Activated naive CD8-positive, alpha-beta T cell treated with anti-CD3 and anti-CD28 coated beads, Interleukin-2, amount 50 U/mL, for 24 hours (primary cell): ENCODE measurements at regions not wholly inside any gene's neighbourhood (a gene's known extent, or its start where the extent isn't known, plus 50 kb on each side); places are given as distances from the start of the nearest gene placed in this dataset.

Source experiments
- ATAC-seq: fragments of 150-1000 bp; cut with Tn5 transposase; one replicate; pipeline ENCODE4 v1.10.0; 2021
- DNase-seq: peaks from one replicate; pipeline ENCODE4 v3.0.0; 2021
- H3K27ac Mint-ChIP-seq: one replicate; pipeline ENCODE4 v1.8.0; 2021; ENCODE audit warnings: mild to moderate bottlenecking, mixed read lengths
- H3K27me3 Mint-ChIP-seq: one replicate; pipeline ENCODE4 v1.8.0; 2021; ENCODE audit warnings: mixed read lengths
- H3K36me3 Mint-ChIP-seq: one replicate; pipeline ENCODE4 v1.8.0; 2021; ENCODE audit warnings: low read depth, mixed read lengths
- H3K4me1 Mint-ChIP-seq: one replicate; pipeline ENCODE4 v1.8.0; 2021; ENCODE audit warnings: mixed read lengths
- H3K4me3 Mint-ChIP-seq: one replicate; pipeline ENCODE4 v1.8.0; 2021; ENCODE audit warnings: mild to moderate bottlenecking, moderate library complexity, mixed read lengths
- H3K9me3 Mint-ChIP-seq: one replicate; pipeline ENCODE4 v1.8.0; 2021; ENCODE audit warnings: mixed read lengths

GRCh38 chr10:2439000-2439399 is 628.3 kb upstream of the PFKP start:
- Mint-ChIP-seq H3K27ac (no peak overlapping the region), H3K27me3 (peaks cover 2% of the 10 kb centered on the region), H3K4me3 (no peak overlapping the region), H3K36me3 (no peaks in the 10 kb centered on the region), H3K4me1 (no peaks in the 10 kb centered on the region), H3K9me3 (no peaks in the 10 kb centered on the region)
- no peak for DNase-seq
- ATAC-seq, result no peak

- Mint-ChIP-seq H3K9me3 (no peaks in the 10 kb centered on the region), H3K4me1 (no peaks in the 10 kb centered on the region), H3K27me3 (peaks cover 2% of the 10 kb centered on the region), H3K36me3 (no peaks in the 10 kb centered on the region), H3K4me3 (no peak overlapping the region), H3K27ac (no peak overlapping the region)
- ATAC-seq (no peak), DNase-seq (no peak)
These were observed 629.0 kb upstream of the PFKP start for GRCh38 chr10:2438248-2438939.

- Mint-ChIP-seq H3K36me3 (no peaks in the 10 kb centered on the region), H3K4me3 (no peak overlapping the region), H3K27me3 (peaks cover 2% of the 10 kb centered on the region), H3K27ac (no peak overlapping the region), H3K9me3 (no peaks in the 10 kb centered on the region), H3K4me1 (no peaks in the 10 kb centered on the region)
- ATAC-seq (no peak), DNase-seq (no peak)
These were observed 630.4 kb upstream of the PFKP start for GRCh38 chr10:2436933-2437332.

- no peaks in the 10 kb centered on the region for H3K9me3 Mint-ChIP-seq
- no peak for ATAC-seq
- no peak overlapping the region for H3K4me3 Mint-ChIP-seq
- DNase-seq, result no peak
- no peak overlapping the region for H3K27ac Mint-ChIP-seq
- no peaks in the 10 kb centered on the region for H3K4me1 Mint-ChIP-seq
- H3K36me3 Mint-ChIP-seq, result no peaks in the 10 kb centered on the region
- H3K27me3 Mint-ChIP-seq, result peaks cover 1% of the 10 kb centered on the region
These were observed 635.4 kb upstream of the PFKP start for GRCh38 chr10:2431961-2432360.

- no peaks in the 10 kb centered on the region for H3K4me1 Mint-ChIP-seq
- H3K4me3 Mint-ChIP-seq, result no peak overlapping the region
- no peaks in the 10 kb centered on the region for H3K9me3 Mint-ChIP-seq
- DNase-seq (no peak), ATAC-seq (no peak)
- H3K36me3 Mint-ChIP-seq, result no peaks in the 10 kb centered on the region
- peaks cover 2% of the 10 kb centered on the region for H3K27me3 Mint-ChIP-seq
- H3K27ac Mint-ChIP-seq, result no peak overlapping the region
These were observed 639.9 kb upstream of the PFKP start for GRCh38 chr10:2427412-2427811.

GRCh38 chr10:2425320-2425719 is 642.0 kb upstream of the PFKP start:
- ATAC-seq (no peak), DNase-seq (no peak)
- no peaks in the 10 kb centered on the region for H3K4me1 Mint-ChIP-seq
- H3K27ac Mint-ChIP-seq, result no peak overlapping the region
- no peaks in the 10 kb centered on the region for H3K36me3 Mint-ChIP-seq
- no peaks in the 10 kb centered on the region for H3K9me3 Mint-ChIP-seq
- H3K4me3 Mint-ChIP-seq, result no peak overlapping the region
- peaks cover 2% of the 10 kb centered on the region for H3K27me3 Mint-ChIP-seq

GRCh38 chr10:2414562-2414961 is 652.8 kb upstream of the PFKP start:
- no peak for ATAC-seq
- no peaks in the 10 kb centered on the region for H3K36me3 Mint-ChIP-seq
- no peaks in the 10 kb centered on the region for H3K27me3 Mint-ChIP-seq
- no peak overlapping the region for H3K4me3 Mint-ChIP-seq
- H3K4me1 Mint-ChIP-seq, result no peaks in the 10 kb centered on the region
- H3K9me3 Mint-ChIP-seq, result no peaks in the 10 kb centered on the region
- no peak overlapping the region for H3K27ac Mint-ChIP-seq
- DNase-seq, result no peak

- Mint-ChIP-seq H3K36me3 (no peaks in the 10 kb centered on the region), H3K4me1 (no peaks in the 10 kb centered on the region), H3K9me3 (no peaks in the 10 kb centered on the region), H3K27me3 (peaks cover 1% of the 10 kb centered on the region), H3K27ac (no peak overlapping the region), H3K4me3 (no peak overlapping the region)
- ATAC-seq (no peak), DNase-seq (no peak)
These were observed 653.3 kb upstream of the PFKP start for GRCh38 chr10:2414039-2414438.

GRCh38 chr10:2410049-2410448 is 657.3 kb upstream of the PFKP start:
- no peak overlapping the region for H3K4me3 Mint-ChIP-seq
- ATAC-seq, result no peak
- H3K9me3 Mint-ChIP-seq, result no peaks in the 10 kb centered on the region

GRCh38 chr10:2401459-2401858 is 664.1 kb upstream of the ADARB2 start:
- Mint-ChIP-seq H3K27me3 (no peaks in the 10 kb centered on the region), H3K4me1 (no peaks in the 10 kb centered on the region), H3K4me3 (no peak overlapping the region), H3K36me3 (no peaks in the 10 kb centered on the region), H3K27ac (no peak overlapping the region), H3K9me3 (no peaks in the 10 kb centered on the region)
- DNase-seq (no peak), ATAC-seq (no peak)

More at GRCh38 chr10:2410049-2410448, 657.3 kb upstream of the PFKP start:
- Mint-ChIP-seq H3K36me3 (no peaks in the 10 kb centered on the region), H3K27ac (no peak overlapping the region), H3K4me1 (no peaks in the 10 kb centered on the region), H3K27me3 (peaks cover 4% of the 10 kb centered on the region)
- DNase-seq, result no peak

GRCh38 chr10:2399482-2399881 is 662.2 kb upstream of the ADARB2 start:
- H3K4me1 Mint-ChIP-seq, result no peaks in the 10 kb centered on the region
- no peak overlapping the region for H3K4me3 Mint-ChIP-seq
- DNase-seq (no peak), ATAC-seq (no peak)
- no peaks in the 10 kb centered on the region for H3K36me3 Mint-ChIP-seq
- H3K27me3 Mint-ChIP-seq, result no peaks in the 10 kb centered on the region
- no peak overlapping the region for H3K27ac Mint-ChIP-seq
- H3K9me3 Mint-ChIP-seq, result no peaks in the 10 kb centered on the region

- Mint-ChIP-seq H3K27ac (no peak overlapping the region), H3K27me3 (peaks cover 2% of the 10 kb centered on the region), H3K4me3 (no peak overlapping the region), H3K36me3 (no peaks in the 10 kb centered on the region), H3K9me3 (no peaks in the 10 kb centered on the region), H3K4me1 (no peaks in the 10 kb centered on the region)
- DNase-seq, result no peak
- no peak for ATAC-seq
These were observed 655.0 kb upstream of the ADARB2 start for GRCh38 chr10:2392145-2392812.

GRCh38 chr10:2387672-2388071 is 650.3 kb upstream of the ADARB2 start:
- Mint-ChIP-seq H3K4me1 (no peaks in the 10 kb centered on the region), H3K9me3 (peaks cover 4% of the 10 kb centered on the region), H3K36me3 (no peaks in the 10 kb centered on the region), H3K4me3 (no peak overlapping the region), H3K27me3 (peaks cover 2% of the 10 kb centered on the region), H3K27ac (no peak overlapping the region)
- no peak for ATAC-seq
- no peak for DNase-seq

- Mint-ChIP-seq H3K9me3 (peaks cover 4% of the 10 kb centered on the region), H3K4me1 (no peaks in the 10 kb centered on the region), H3K27me3 (peaks cover 2% of the 10 kb centered on the region), H3K27ac (no peak overlapping the region), H3K36me3 (no peaks in the 10 kb centered on the region), H3K4me3 (no peak overlapping the region)
- ATAC-seq (no peak), DNase-seq (no peak)
These were observed 649.9 kb upstream of the ADARB2 start for GRCh38 chr10:2387261-2387660.

GRCh38 chr10:2380218-2380617 is 642.9 kb upstream of the ADARB2 start:
- Mint-ChIP-seq H3K27ac (no peak overlapping the region), H3K4me3 (no peak overlapping the region), H3K4me1 (no peaks in the 10 kb centered on the region), H3K27me3 (peaks cover 5% of the 10 kb centered on the region), H3K36me3 (no peaks in the 10 kb centered on the region), H3K9me3 (peaks cover 8% of the 10 kb centered on the region)
- no peak for ATAC-seq
- no peak for DNase-seq
